HFF-Myc (cell line): ENCODE measurements at regions not wholly inside any gene's neighbourhood (a gene's known extent, or its start where the extent isn't known, plus 50 kb on each side); places are given as distances from the start of the nearest gene placed in this dataset.

ENCODE experiments used
- DNase-seq: peaks from one replicate; pipeline ENCODE4 v3.0.0-alpha.2; 2011; ENCODE audit warnings: low read depth; ENCODE audit errors: extremely low read depth
- H3K4me3 ChIP-seq: replicated peaks from 2 replicates; pipeline ENCODE4 v1.5.1; 2011; ENCODE audit warnings: low read depth, mild to moderate bottlenecking, control low read depth, low read length
- TF ChIP-seq, protein P1 (sequence below): IDR thresholded peaks from 2 replicates; pipeline ENCODE4 v1.5.1; 2012; ENCODE audit warnings: mild to moderate bottlenecking, low read depth, low read length, control low read depth; ENCODE audit errors: missing control alignments

GRCh38 chr12:94762259-94762942, 112.0 kb upstream of the TMCC3 start:
- DNase-seq: no peak

DNA sequence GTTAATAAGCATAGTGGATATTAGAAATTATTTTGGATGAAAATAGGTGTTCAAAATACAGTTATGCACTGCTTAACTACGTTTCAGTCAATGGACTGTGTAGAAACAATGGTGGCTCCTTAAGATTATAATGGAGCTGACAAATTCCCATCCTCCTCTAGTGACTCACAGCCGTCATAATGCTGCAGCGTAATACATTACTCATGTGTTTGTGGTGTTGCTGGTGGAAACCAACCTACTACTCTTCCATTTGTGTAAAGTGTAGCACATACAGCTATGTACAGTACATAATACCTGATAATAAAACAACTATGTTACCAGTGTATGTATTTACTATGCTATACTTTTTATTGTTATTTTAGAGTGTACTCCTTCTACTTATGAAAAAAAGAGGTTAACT, 111.2 kb upstream of the TMCC3 start:
- peak; percentile 52 for DNase-seq
- TF ChIP-seq, protein P1, sequence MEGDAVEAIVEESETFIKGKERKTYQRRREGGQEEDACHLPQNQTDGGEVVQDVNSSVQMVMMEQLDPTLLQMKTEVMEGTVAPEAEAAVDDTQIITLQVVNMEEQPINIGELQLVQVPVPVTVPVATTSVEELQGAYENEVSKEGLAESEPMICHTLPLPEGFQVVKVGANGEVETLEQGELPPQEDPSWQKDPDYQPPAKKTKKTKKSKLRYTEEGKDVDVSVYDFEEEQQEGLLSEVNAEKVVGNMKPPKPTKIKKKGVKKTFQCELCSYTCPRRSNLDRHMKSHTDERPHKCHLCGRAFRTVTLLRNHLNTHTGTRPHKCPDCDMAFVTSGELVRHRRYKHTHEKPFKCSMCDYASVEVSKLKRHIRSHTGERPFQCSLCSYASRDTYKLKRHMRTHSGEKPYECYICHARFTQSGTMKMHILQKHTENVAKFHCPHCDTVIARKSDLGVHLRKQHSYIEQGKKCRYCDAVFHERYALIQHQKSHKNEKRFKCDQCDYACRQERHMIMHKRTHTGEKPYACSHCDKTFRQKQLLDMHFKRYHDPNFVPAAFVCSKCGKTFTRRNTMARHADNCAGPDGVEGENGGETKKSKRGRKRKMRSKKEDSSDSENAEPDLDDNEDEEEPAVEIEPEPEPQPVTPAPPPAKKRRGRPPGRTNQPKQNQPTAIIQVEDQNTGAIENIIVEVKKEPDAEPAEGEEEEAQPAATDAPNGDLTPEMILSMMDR: no peak
- no peak overlapping the region for H3K4me3 ChIP-seq

More at GRCh38 chr12:94762259-94762942, 112.0 kb upstream of the TMCC3 start:
- TF ChIP-seq, protein P1: no peak
- H3K4me3 ChIP-seq: no peak overlapping the region

DNA sequence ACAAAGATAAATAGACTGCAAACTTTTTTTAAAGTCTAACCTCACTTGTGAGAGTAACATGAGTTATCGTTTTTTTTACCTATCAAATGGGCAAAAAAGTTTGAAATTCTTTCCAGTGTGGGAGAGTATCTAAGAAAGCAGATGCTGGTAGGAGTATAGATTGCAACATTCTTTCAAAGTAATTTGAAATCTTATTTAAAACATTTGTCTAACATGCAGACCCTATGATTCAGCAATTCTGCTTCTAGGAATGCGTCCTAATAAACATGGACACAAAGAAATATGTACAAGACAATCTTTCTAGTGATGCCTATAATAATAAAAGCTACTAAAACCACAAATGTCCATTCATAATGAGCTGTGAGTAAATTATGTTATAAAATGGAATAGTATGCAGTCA, 110.4 kb upstream of the TMCC3 start:
- no peak overlapping the region for H3K4me3 ChIP-seq
- TF ChIP-seq, protein P1: no peak
- no peak for DNase-seq

DNA sequence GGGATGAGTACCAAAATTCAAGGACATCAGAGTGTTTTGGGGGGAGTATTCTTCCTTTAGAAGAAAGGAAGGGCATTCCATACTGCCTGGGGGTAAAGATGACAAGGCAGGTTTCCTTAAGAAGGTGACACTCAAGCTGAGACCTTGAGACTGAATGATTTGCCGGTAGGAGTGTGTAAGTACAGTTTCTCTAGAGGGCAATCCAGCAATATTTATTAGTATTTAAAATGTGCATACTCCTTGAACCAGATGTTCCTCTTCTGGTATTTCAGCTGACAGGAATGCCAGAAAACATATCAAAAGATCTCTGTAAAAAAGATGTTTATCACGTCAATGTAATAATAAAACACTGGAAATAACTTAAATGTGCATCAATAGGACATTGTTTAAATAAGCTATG, 106.4 kb upstream of the TMCC3 start:
- TF ChIP-seq, protein P1: no peak
- no peak overlapping the region for H3K4me3 ChIP-seq
- DNase-seq: no peak

- H3K4me3 ChIP-seq: no peak overlapping the region
- DNase-seq: no peak
- TF ChIP-seq, protein P1: no peak
Measured at GRCh38 chr12:94755598-94755997, 105.2 kb upstream of the TMCC3 start.

DNA sequence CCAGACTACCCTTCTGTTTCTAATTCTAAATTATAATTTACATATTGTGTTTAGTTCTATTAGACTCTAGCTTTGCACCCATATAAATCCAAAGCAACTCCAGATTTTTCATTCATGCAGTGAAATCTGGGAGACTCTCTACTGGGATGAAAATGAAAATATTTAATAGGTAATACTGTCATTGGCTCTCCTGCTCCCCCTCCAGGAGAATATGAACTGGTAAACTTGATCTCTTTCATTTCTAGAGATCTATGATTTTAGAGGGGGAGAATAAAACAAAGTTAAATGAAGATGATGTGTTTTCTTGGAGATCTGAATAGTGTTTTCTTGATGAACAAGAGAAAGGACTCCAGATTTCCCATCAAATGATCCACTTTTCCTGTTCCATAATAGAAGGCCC, 104.3 kb upstream of the TMCC3 start:
- H3K4me3 ChIP-seq: no peak overlapping the region
- TF ChIP-seq, protein P1: peak; percentile 2
- no peak for DNase-seq
